Cardiac muscle cell (in vitro differentiated cells and primary cell): ENCODE measurements at regions not wholly inside any gene's neighbourhood (a gene's known extent, or its start where the extent isn't known, plus 50 kb on each side); places are given as distances from the start of the nearest gene placed in this dataset.
"Not testable (repeated sequence)": the region's sequence is repeated elsewhere in the genome, so short reads cannot be mapped to it uniquely, and the experiment has no call there.

Experiments
- DNase-seq, 2 donors: peaks; one replicate each; pipeline versions ENCODE4 v3.0.0 to v3.0.0-alpha.2; 2010 to 2017; ENCODE audit warnings: low read depth in 1 of 2, low spot score in 1 of 2
- H3K27ac ChIP-seq: fragments of 200-600 bp; sonication (generic); 2 replicates; pipeline ENCODE4 v1.5.1; 2016
- H3K27me3 ChIP-seq: fragments of 200-600 bp; sonication (generic); 2 replicates; pipeline ENCODE4 v1.6.0; 2016; ENCODE audit warnings: control low read depth
- H3K36me3 ChIP-seq: fragments of 200-600 bp; sonication (generic); 2 replicates; pipeline ENCODE4 v1.5.1; 2016; ENCODE audit warnings: control low read depth
- H3K4me1 ChIP-seq: fragments of 200-600 bp; sonication (generic); 2 replicates; pipeline ENCODE4 v1.8.1; 2017; ENCODE audit warnings: low read depth, mild to moderate bottlenecking, mixed run types
- H3K4me3 ChIP-seq: fragments of 200-600 bp; sonication (generic); 2 replicates; pipeline ENCODE4 v1.5.1; 2016; ENCODE audit warnings: mild to moderate bottlenecking
- H3K9me3 ChIP-seq: fragments of 200-600 bp; sonication (generic); 2 replicates; pipeline ENCODE4 v1.5.1; 2017; ENCODE audit warnings: low read depth, mild to moderate bottlenecking, control low read depth
- TF ChIP-seq, protein P1 (sequence below): IDR thresholded peaks from 2 replicates; pipeline ENCODE4 v1.5.1; 2012; ENCODE audit warnings: low read depth, mild to moderate bottlenecking, low read length

DNA sequence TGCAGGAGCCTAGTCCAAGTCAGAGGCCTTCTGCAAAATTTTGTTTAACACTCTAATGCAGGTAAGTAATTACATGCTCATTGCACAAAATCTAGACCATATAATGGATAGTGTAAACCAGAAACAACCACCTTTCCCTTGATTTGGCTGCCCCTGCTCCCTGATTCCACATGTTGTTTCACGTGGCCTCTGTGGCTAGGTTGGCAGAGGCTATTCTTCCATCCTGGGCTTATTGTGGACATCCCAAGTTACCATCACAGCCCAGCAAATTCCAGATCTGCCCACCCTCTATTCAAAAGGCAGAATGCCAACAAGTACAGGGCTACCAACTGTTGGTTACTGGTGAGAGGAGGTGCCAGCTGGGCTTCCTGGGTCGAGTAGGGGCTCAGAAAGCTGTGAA, 794.5 kb upstream of the GRM7 start:
- TF ChIP-seq, protein P1, sequence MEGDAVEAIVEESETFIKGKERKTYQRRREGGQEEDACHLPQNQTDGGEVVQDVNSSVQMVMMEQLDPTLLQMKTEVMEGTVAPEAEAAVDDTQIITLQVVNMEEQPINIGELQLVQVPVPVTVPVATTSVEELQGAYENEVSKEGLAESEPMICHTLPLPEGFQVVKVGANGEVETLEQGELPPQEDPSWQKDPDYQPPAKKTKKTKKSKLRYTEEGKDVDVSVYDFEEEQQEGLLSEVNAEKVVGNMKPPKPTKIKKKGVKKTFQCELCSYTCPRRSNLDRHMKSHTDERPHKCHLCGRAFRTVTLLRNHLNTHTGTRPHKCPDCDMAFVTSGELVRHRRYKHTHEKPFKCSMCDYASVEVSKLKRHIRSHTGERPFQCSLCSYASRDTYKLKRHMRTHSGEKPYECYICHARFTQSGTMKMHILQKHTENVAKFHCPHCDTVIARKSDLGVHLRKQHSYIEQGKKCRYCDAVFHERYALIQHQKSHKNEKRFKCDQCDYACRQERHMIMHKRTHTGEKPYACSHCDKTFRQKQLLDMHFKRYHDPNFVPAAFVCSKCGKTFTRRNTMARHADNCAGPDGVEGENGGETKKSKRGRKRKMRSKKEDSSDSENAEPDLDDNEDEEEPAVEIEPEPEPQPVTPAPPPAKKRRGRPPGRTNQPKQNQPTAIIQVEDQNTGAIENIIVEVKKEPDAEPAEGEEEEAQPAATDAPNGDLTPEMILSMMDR = no peak
- Histone ChIP-seq H3K27ac (no peak overlapping the region), H3K4me1 (no peaks in the 10 kb centered on the region), H3K27me3 (no peaks in the 10 kb centered on the region), H3K36me3 (no peaks in the 10 kb centered on the region), H3K9me3 (no peaks in the 10 kb centered on the region), H3K4me3 (no peak overlapping the region)
- no peak for DNase-seq

- not testable (repeated sequence) for H3K4me3 ChIP-seq, DNase-seq, H3K27ac ChIP-seq, H3K4me1 ChIP-seq, H3K36me3 ChIP-seq, H3K9me3 ChIP-seq, H3K27me3 ChIP-seq
These were observed 793.9 kb upstream of the GRM7 start for GRCh38 chr3:6066868-6067578.

GRCh38 chr3:6074952-6075351, 786.0 kb upstream of the GRM7 start:
- H3K9me3 ChIP-seq = no peaks in the 10 kb centered on the region

GRCh38 chr3:6078436-6078835, 782.5 kb upstream of the GRM7 start:
- DNase-seq = no peak
- TF ChIP-seq, protein P1 = no peak
- no peaks in the 10 kb centered on the region for H3K4me1 ChIP-seq
- H3K27ac ChIP-seq = no peak overlapping the region
- H3K4me3 ChIP-seq = no peak overlapping the region
- H3K27me3 ChIP-seq = no peaks in the 10 kb centered on the region
- H3K9me3 ChIP-seq = no peaks in the 10 kb centered on the region
- H3K36me3 ChIP-seq = no peaks in the 10 kb centered on the region

More at GRCh38 chr3:6074952-6075351, 786.0 kb upstream of the GRM7 start:
- Histone ChIP-seq H3K27ac (no peak overlapping the region), H3K27me3 (no peaks in the 10 kb centered on the region), H3K4me1 (no peaks in the 10 kb centered on the region), H3K4me3 (no peak overlapping the region), H3K36me3 (no peaks in the 10 kb centered on the region)
- DNase-seq = no peak
- TF ChIP-seq, protein P1 = no peak

- H3K36me3 ChIP-seq = no peaks in the 10 kb centered on the region
- no peaks in the 10 kb centered on the region for H3K27me3 ChIP-seq
- H3K4me3 ChIP-seq = no peak overlapping the region
- no peak overlapping the region for H3K27ac ChIP-seq
- H3K9me3 ChIP-seq = no peaks in the 10 kb centered on the region
- no peak for DNase-seq
- TF ChIP-seq, protein P1 = no peak
- no peaks in the 10 kb centered on the region for H3K4me1 ChIP-seq
These were observed 781.9 kb upstream of the GRM7 start for GRCh38 chr3:6079011-6079410.

DNA sequence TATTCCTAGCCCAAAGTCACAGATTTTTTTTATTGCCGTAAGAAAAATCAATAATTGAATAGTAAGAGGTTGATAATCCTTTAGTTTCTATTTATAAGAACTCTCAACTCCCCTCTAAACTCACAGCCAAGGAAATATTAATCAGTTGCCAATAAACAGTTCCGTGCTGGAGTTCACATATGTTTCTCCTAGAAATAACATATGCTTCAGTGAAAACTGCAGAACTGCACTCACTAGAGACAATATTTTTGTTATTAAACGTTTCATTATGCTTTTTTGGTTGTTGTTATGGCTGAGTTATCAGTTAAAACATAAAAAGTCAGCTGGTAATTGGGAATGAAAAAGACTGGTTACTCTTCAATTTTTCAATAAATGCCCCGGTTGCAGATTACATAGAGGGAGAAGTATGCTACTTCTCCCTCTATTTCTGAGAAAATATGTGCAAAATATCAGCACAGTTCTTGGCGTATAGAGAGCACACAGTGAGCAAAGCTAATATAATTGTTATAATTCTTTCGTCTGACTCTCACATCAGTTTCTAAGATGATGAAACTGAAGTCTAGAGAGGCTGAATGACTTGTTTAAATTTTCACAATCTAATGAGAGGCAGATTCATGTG, 781.2 kb upstream of the GRM7 start:
- no peak for DNase-seq
- Histone ChIP-seq H3K4me1 (no peaks in the 10 kb centered on the region), H3K4me3 (no peak overlapping the region), H3K27me3 (no peaks in the 10 kb centered on the region), H3K36me3 (no peaks in the 10 kb centered on the region), H3K27ac (no peak overlapping the region), H3K9me3 (no peaks in the 10 kb centered on the region)
- TF ChIP-seq, protein P1 = no peak
